HCT116 (cell line): ENCODE measurements at regions not wholly inside any gene's neighbourhood (a gene's known extent, or its start where the extent isn't known, plus 50 kb on each side); places are given as distances from the start of the nearest gene placed in this dataset.

Experiments used
- ATAC-seq: fragments of 200-7000 bp; cut with Tn5 transposase; 2 replicates; pipeline ENCODE4 v1.9.1; 2020; ENCODE audit warnings: mild to moderate bottlenecking, moderate library complexity
- BruUV-seq: library from RNA; stranded (reverse); fragments of 400-500 nt; replicated peaks from 2 replicates; lab custom pipeline; 2021; lab: Mats Ljungman, UMichigan
- CTCF ChIA-PET: fragments of 300-600 bp; sonication (Branson Sonifier 250); formaldehyde crosslinking; loops from one replicate; lab custom pipeline; 2021; ENCODE audit warnings: antibody characterized with exemption; lab: Charles Lee
- POLR2A ChIA-PET: fragments of 300-600, 350-600 bp; sonication (Branson Sonifier 250); formaldehyde crosslinking; loops from one replicate; lab custom pipeline; 2021; ENCODE audit warnings: antibody characterized with exemption; lab: Charles Lee
- RAD21 ChIA-PET, 2 experiments: fragments of 300-600 bp; sonication (Branson Sonifier 250); formaldehyde crosslinking; loops; one replicate each; lab custom pipeline; 2023; ENCODE audit warnings: low total read pairs in 2 of 2; ENCODE audit not compliant: uncharacterized antibody in 2 of 2, unreplicated experiment in 2 of 2, low non-redundant PET in 1 of 2; lab: Charles Lee
- DNase-seq: peaks from one replicate; pipeline ENCODE4 v3.0.0-alpha.2; 2010; ENCODE audit warnings: low read depth, low spot score
- H2AFZ ChIP-seq: fragments of 200-600 bp; shearing (Covaris generic), sonication (generic); 2 replicates; pipeline ENCODE4 v1.6.1; 2017; ENCODE audit warnings: low read depth, mixed run types, mixed read lengths, antibody characterized with exemption, low read length; ENCODE audit not compliant: poor library complexity, severe bottlenecking
- H3K27ac ChIP-seq: 2 replicates; pipeline ENCODE4 v1.5.1; 2012; ENCODE audit warnings: low read depth, low read length
- H3K27me3 ChIP-seq: fragments of 200-600 bp; sonication (generic); 2 replicates; pipeline ENCODE4 v1.6.1; 2016; ENCODE audit warnings: mixed run types, low read length, mixed read lengths; ENCODE audit not compliant: insufficient read depth
- H3K36me3 ChIP-seq, 2 experiments: fragments of 200-500 bp in 1 of 2; fragments of 200-600 bp in 1 of 2; sonication (Bioruptor generic) in 1 of 2; sonication (generic) in 1 of 2; 2 replicates each; pipeline versions ENCODE4 v1.5.1 to v1.6.1; 2014 to 2016; ENCODE audit warnings: low read length in 2 of 2, inconsistent platforms in 1 of 2, mixed read lengths in 1 of 2, mixed run types in 1 of 2; ENCODE audit not compliant: insufficient read depth in 2 of 2, control insufficient read depth in 1 of 2
- H3K4me1 ChIP-seq, 2 experiments: fragments of 200-600 bp in 1 of 2; sonication (generic) in 1 of 2; 2 replicates each; pipeline versions ENCODE4 v1.5.1 to v1.6.1; 2012 to 2017; ENCODE audit warnings: low read length in 2 of 2, inconsistent platforms in 1 of 2, mild to moderate bottlenecking in 1 of 2, mixed read lengths in 1 of 2, mixed run types in 1 of 2, moderate library complexity in 1 of 2; ENCODE audit not compliant: insufficient read depth in 2 of 2, control insufficient read depth in 1 of 2
- H3K4me2 ChIP-seq: fragments of 200-600 bp; sonication (generic); 2 replicates; pipeline ENCODE4 v1.6.1; 2017; ENCODE audit warnings: mixed run types, low read length, mixed read lengths
- H3K4me3 ChIP-seq, 2 experiments: fragments of 200-600 bp in 1 of 2; sonication (generic) in 1 of 2; replicated peaks in 1 of 2; 2 replicates each; pipeline ENCODE4 v1.5.1; 2011 to 2016; ENCODE audit warnings: low read length in 2 of 2, control low read depth in 1 of 2, low read depth in 1 of 2, mild to moderate bottlenecking in 1 of 2, mixed read lengths in 1 of 2, mixed run types in 1 of 2
- H3K79me2 ChIP-seq: fragments of 200-600 bp; sonication (generic); 2 replicates; pipeline ENCODE4 v1.6.1; 2017; ENCODE audit warnings: mild to moderate bottlenecking, mixed run types, low read length, moderate library complexity, mixed read lengths; ENCODE audit not compliant: insufficient read depth
- H3K9ac ChIP-seq: fragments of 200-600 bp; sonication (generic); 2 replicates; pipeline ENCODE4 v1.6.1; 2016; ENCODE audit warnings: low read length, mixed read lengths
- H3K9me2 ChIP-seq: fragments of 200-600 bp; sonication (generic), shearing (Covaris generic); 2 replicates; pipeline ENCODE4 v1.6.1; 2017; ENCODE audit warnings: mixed run types, mild to moderate bottlenecking, moderate library complexity; ENCODE audit not compliant: insufficient read depth
- H3K9me3 ChIP-seq, 2 experiments: fragments of 200-500 bp in 1 of 2; fragments of 200-600 bp in 1 of 2; sonication (Bioruptor generic) in 1 of 2; sonication (generic) in 1 of 2; 2 replicates each; pipeline ENCODE4 v1.6.1; 2014 to 2017; ENCODE audit warnings: low read length in 2 of 2, mixed read lengths in 2 of 2, inconsistent platforms in 1 of 2, low read depth in 1 of 2, mild to moderate bottlenecking in 1 of 2, mixed run types in 1 of 2, moderate library complexity in 1 of 2; ENCODE audit not compliant: control insufficient read depth in 1 of 2, insufficient read depth in 1 of 2
- H4K20me1 ChIP-seq: fragments of 200-600 bp; sonication (generic), shearing (Covaris generic); 2 replicates; pipeline ENCODE4 v1.6.1; 2017; ENCODE audit warnings: mixed run types, mild to moderate bottlenecking, moderate library complexity; ENCODE audit not compliant: insufficient read depth
- CEBPB ChIP-seq: IDR thresholded peaks from 2 replicates; pipeline ENCODE4 v1.6.1; 2012; ENCODE audit warnings: low read depth
- CTCF ChIP-seq, 3 experiments: fragments of 200-600 bp in 1 of 3; sonication (generic) in 1 of 3; IDR thresholded peaks in 2 of 3; conservative IDR thresholded peaks in 1 of 3; 2 replicates each; pipeline ENCODE4 v1.5.1; 2012 to 2017; ENCODE audit warnings: low read depth in 2 of 3, low read length in 2 of 3, antibody characterized with exemption in 1 of 3, borderline replicate concordance in 1 of 3, control low read depth in 1 of 3, mild to moderate bottlenecking in 1 of 3, mixed read lengths in 1 of 3, mixed run types in 1 of 3, moderate library complexity in 1 of 3; ENCODE audit not compliant: insufficient read depth in 1 of 3
- FOSL1 ChIP-seq: IDR thresholded peaks from 2 replicates; pipeline ENCODE4 v1.6.1; 2012; ENCODE audit warnings: low read depth
- POLR2A ChIP-seq: IDR thresholded peaks from 2 replicates; pipeline ENCODE4 v1.7.0; 2011; ENCODE audit warnings: borderline replicate concordance; ENCODE audit not compliant: insufficient read depth, insufficient read length; ENCODE audit errors: extremely low read depth
- SRF ChIP-seq: IDR thresholded peaks from 2 replicates; pipeline ENCODE4 v1.6.1; 2012; ENCODE audit warnings: low read depth
- YY1 ChIP-seq: IDR thresholded peaks from 2 replicates; pipeline ENCODE4 v1.6.1; 2011; ENCODE audit warnings: low read length, low read depth, moderate library complexity, mild to moderate bottlenecking; ENCODE audit not compliant: insufficient replicate concordance; ENCODE audit errors: extremely low read depth
- ZFX ChIP-seq: fragments of 450-650 bp; IDR thresholded peaks from 2 replicates; pipeline ENCODE4 v1.6.1; 2017
- ZNF274 ChIP-seq: fragments of 200-500 bp; sonication (Bioruptor generic); IDR thresholded peaks from 2 replicates; pipeline ENCODE4 v1.6.1; 2014; ENCODE audit warnings: mild to moderate bottlenecking, low read depth, low read length, inconsistent platforms
- intact Hi-C: fragments of 100-400 bp; cut with micrococcal nuclease; formaldehyde crosslinking; loops from 2 replicates; pipeline ENCODE4 v1.10.0; 2022

- TF ChIP-seq ZFX (no peak), ZNF274 (no peak), CTCF (IDR thresholded peaks at IDR 0.05 in 2 of 3, conservative IDR thresholded peaks at IDR 0.05 in 1 of 3; ENCODE audit: borderline replicate concordance in 1 of 3, insufficient read depth in 1 of 3, low read depth in 2 of 3, low read length in 2 of 3) (no peak), CEBPB (no peak), POLR2A (no peak), FOSL1 (no peak), YY1 (no peak), SRF (no peak)
- intact Hi-C loops, result no loop called here
- H3K4me1 ChIP-seq, result no peaks in the 10 kb centered on the region
- H4K20me1 ChIP-seq, result no peaks in the 10 kb centered on the region
- no peak overlapping the region for H3K27ac ChIP-seq
- ChIA-PET CTCF (no interaction called here), RAD21 (no interaction called here), POLR2A (no interaction called here)
- no peak for DNase-seq
- H2AFZ ChIP-seq, result no peak overlapping the region
- no peaks in the 10 kb centered on the region for H3K9me3 ChIP-seq
- no peaks in the 10 kb centered on the region for H3K9me2 ChIP-seq
- no peaks in the 10 kb centered on the region for H3K36me3 ChIP-seq
- peaks cover 16% of the 10 kb centered on the region; the same call in 1 of the 2 replicates for H3K27me3 ChIP-seq
- H3K4me2 ChIP-seq, result no peak overlapping the region
- no peak overlapping the region for H3K4me3 ChIP-seq
- no peak overlapping the region for H3K9ac ChIP-seq
- H3K79me2 ChIP-seq, result no peaks in the 10 kb centered on the region
- ATAC-seq, result no peak
- BruUV-seq, result no TSS peak
These were observed 73.1 kb upstream of the PTER start for GRCh38 chr10:16363741-16364140.

GRCh38 chr10:16367621-16368292, 69.1 kb upstream of the PTER start:
- Histone ChIP-seq H3K79me2 (no peaks in the 10 kb centered on the region), H3K36me3 (no peaks in the 10 kb centered on the region), H3K27ac (no peak overlapping the region), H3K4me1 (no peaks in the 10 kb centered on the region), H3K4me3 (no peak overlapping the region), H4K20me1 (no peaks in the 10 kb centered on the region), H3K9me2 (no peaks in the 10 kb centered on the region), H3K27me3 (peaks cover 19% of the 10 kb centered on the region; the same call in 1 of the 2 replicates), H3K9ac (no peak overlapping the region), H3K9me3 (no peaks in the 10 kb centered on the region), H2AFZ (no peak overlapping the region), H3K4me2 (no peak overlapping the region)
- DNase-seq (no peak), ATAC-seq (no peak)
- no TSS peak for BruUV-seq
- CTCF ChIA-PET, result no interaction called here
- POLR2A ChIA-PET, result no interaction called here
- no peak for TF ChIP-seq POLR2A
- intact Hi-C loops, result no loop called here
- RAD21 ChIA-PET, result no interaction called here
